SK-N-SH (cell line): ENCODE measurements at regions not wholly inside any gene's neighbourhood (a gene's known extent, or its start where the extent isn't known, plus 50 kb on each side); places are given as distances from the start of the nearest gene placed in this dataset.
A peak's percentile ranks its signal among the peaks of the same experiment; 100 is the strongest.

Source experiments
- CTCF ChIA-PET: fragments of 300-600, 350-600 bp; formaldehyde crosslinking; extraction: SDS; loops from one replicate; lab custom pipeline; 2021; lab: Yijun Ruan, JAX
- POLR2A ChIA-PET: fragments of 350-600 bp; sonication (Branson Sonifier 250); formaldehyde crosslinking; extraction: SDS; loops from one replicate; lab custom pipeline; 2020; ENCODE audit warnings: antibody characterized with exemption, inconsistent platforms; lab: Yijun Ruan, JAX
- DNase-seq: peaks from one replicate; pipeline ENCODE4 v3.0.0; 2012
- H2AFZ ChIP-seq: fragments of 200-600 bp; sonication (generic); 2 replicates; pipeline ENCODE4 v1.8.1; 2016; ENCODE audit warnings: antibody characterized with exemption, mild to moderate bottlenecking, low read depth
- H3F3A ChIP-seq: fragments of 200-600 bp; sonication (generic); replicated peaks from 2 replicates; pipeline ENCODE3; 2016; ENCODE audit warnings: antibody characterized with exemption, mild to moderate bottlenecking; ENCODE audit not compliant: insufficient read depth
- H3K27ac ChIP-seq, 2 experiments: fragments of 200-500 bp in 1 of 2; fragments of 200-600 bp in 1 of 2; sonication (Bioruptor generic) in 1 of 2; sonication (generic), shearing (Covaris generic) in 1 of 2; 2 replicates each; pipeline versions ENCODE4 v1.5.1 to v1.6.1; 2014 to 2016; ENCODE audit warnings: low read depth in 2 of 2, inconsistent platforms in 1 of 2, low read length in 1 of 2, mild to moderate bottlenecking in 1 of 2, mixed read lengths in 1 of 2
- H3K27me3 ChIP-seq: fragments of 200-600 bp; sonication (generic), shearing (Covaris generic); 2 replicates; pipeline ENCODE4 v1.6.1; 2016; ENCODE audit warnings: mixed run types; ENCODE audit not compliant: insufficient read depth
- H3K36me3 ChIP-seq, 2 experiments: fragments of 200-500 bp in 1 of 2; fragments of 200-600 bp in 1 of 2; sonication (Bioruptor generic) in 1 of 2; sonication (generic) in 1 of 2; replicated peaks in 1 of 2; 2 replicates each; pipeline versions ENCODE3 to v1.5.1; 2014 to 2016; ENCODE audit warnings: low read length in 1 of 2, mild to moderate bottlenecking in 1 of 2; ENCODE audit not compliant: insufficient read depth in 2 of 2, control insufficient read depth in 1 of 2
- H3K4me1 ChIP-seq, 2 experiments: fragments of 200-500 bp in 1 of 2; fragments of 200-600 bp in 1 of 2; sonication (Bioruptor generic) in 1 of 2; sonication (generic), shearing (Covaris generic) in 1 of 2; 2 replicates each; pipeline versions ENCODE4 v1.5.1 to v1.6.1; 2014 to 2016; ENCODE audit warnings: low read depth in 1 of 2, low read length in 1 of 2, mixed run types in 1 of 2; ENCODE audit not compliant: insufficient read depth in 2 of 2, control insufficient read depth in 1 of 2
- H3K4me2 ChIP-seq: fragments of 200-600 bp; sonication (generic), shearing (Covaris generic); 2 replicates; pipeline ENCODE4 v1.6.1; 2017; ENCODE audit warnings: mixed run types
- H3K4me3 ChIP-seq, 2 experiments: fragments of 200-500 bp in 1 of 2; fragments of 200-600 bp in 1 of 2; sonication (Bioruptor generic) in 1 of 2; sonication (generic), shearing (Covaris generic) in 1 of 2; 2 replicates each; pipeline versions ENCODE4 v1.5.1 to v1.8.1; 2014 to 2016; ENCODE audit warnings: low read depth in 2 of 2, inconsistent platforms in 1 of 2, low read length in 1 of 2, mild to moderate bottlenecking in 1 of 2, mixed read lengths in 1 of 2, moderate library complexity in 1 of 2
- H3K79me2 ChIP-seq: fragments of 200-600 bp; sonication (generic); 2 replicates; pipeline ENCODE4 v1.8.1; 2017; ENCODE audit warnings: mild to moderate bottlenecking; ENCODE audit not compliant: insufficient read depth
- H3K9ac ChIP-seq: fragments of 200-600 bp; sonication (generic); 2 replicates; pipeline ENCODE4 v1.6.1; 2017; ENCODE audit warnings: mixed run types
- H3K9me2 ChIP-seq: fragments of 200-600 bp; sonication (generic); 2 replicates; pipeline ENCODE4 v1.6.1; 2017; ENCODE audit warnings: mixed run types
- H3K9me3 ChIP-seq: fragments of 200-600 bp; sonication (generic); 2 replicates; pipeline ENCODE4 v1.6.1; 2017; ENCODE audit warnings: mixed run types, mild to moderate bottlenecking, moderate library complexity
- H4K20me1 ChIP-seq: fragments of 200-600 bp; sonication (generic); 2 replicates; pipeline ENCODE4 v1.6.1; 2017; ENCODE audit warnings: mild to moderate bottlenecking, mixed run types; ENCODE audit not compliant: insufficient read depth
- CTCF ChIP-seq: fragments of 200-600 bp; sonication (generic); IDR thresholded peaks from 2 replicates; pipeline ENCODE4 v1.6.1; 2017; ENCODE audit warnings: antibody characterized with exemption, mild to moderate bottlenecking, moderate library complexity
- ELF1 ChIP-seq: IDR thresholded peaks from 2 replicates; pipeline ENCODE4 v1.4.0; 2012
- EP300 ChIP-seq, 2 experiments: IDR thresholded peaks; 2 replicates each; pipeline versions ENCODE4 v1.4.0 to v1.6.1; 2012; ENCODE audit warnings: borderline replicate concordance in 1 of 2, low read depth in 1 of 2, low read length in 1 of 2
- EZH2phosphoT487 ChIP-seq: fragments of 200-600 bp; sonication (generic); IDR thresholded peaks from 2 replicates; pipeline ENCODE4 v1.6.1; 2017; ENCODE audit warnings: low read depth, mixed run types, mild to moderate bottlenecking, antibody characterized with exemption, moderate library complexity, borderline replicate concordance
- FOXJ3 ChIP-seq: sonication (generic); formaldehyde crosslinking; IDR thresholded peaks from 2 replicates; pipeline ENCODE4 v1.5.1; 2020; ENCODE audit warnings: mild to moderate bottlenecking, missing genetic modification reagents
- FOXM1 ChIP-seq: IDR thresholded peaks from 2 replicates; pipeline ENCODE4 v1.4.0; 2012; ENCODE audit warnings: low read depth, mild to moderate bottlenecking
- GATA2 ChIP-seq: sonication (generic); formaldehyde crosslinking; IDR thresholded peaks from 2 replicates; pipeline ENCODE4 v1.5.0; 2020; ENCODE audit warnings: mild to moderate bottlenecking, missing genetic modification reagents
- IRF3 ChIP-seq: fragments of 150-350 bp; IDR thresholded peaks from 2 replicates; pipeline ENCODE4 v1.6.1; 2016; ENCODE audit warnings: mild to moderate bottlenecking, low read depth, low read length
- MAX ChIP-seq: IDR thresholded peaks from 2 replicates; pipeline ENCODE4 v1.4.0; 2012; ENCODE audit warnings: low read depth
- MEF2A ChIP-seq: IDR thresholded peaks from 2 replicates; pipeline ENCODE4 v1.4.0; 2012; ENCODE audit warnings: low read depth, borderline replicate concordance
- MXI1 ChIP-seq: IDR thresholded peaks from 2 replicates; pipeline ENCODE4 v1.6.1; 2012; ENCODE audit warnings: mild to moderate bottlenecking, low read depth, low read length, improper control_type of control experiment
- NFIC ChIP-seq: IDR thresholded peaks from 2 replicates; pipeline ENCODE4 v1.4.0; 2012; ENCODE audit warnings: borderline replicate concordance
- NRF1 ChIP-seq: IDR thresholded peaks from 2 replicates; pipeline ENCODE4 v1.6.1; 2012; ENCODE audit warnings: low read depth, mild to moderate bottlenecking, low read length
- PBX3 ChIP-seq: IDR thresholded peaks from 2 replicates; pipeline ENCODE4; 2012
- POLR2AphosphoS5 ChIP-seq: IDR thresholded peaks from 2 replicates; pipeline ENCODE4 v1.6.1; 2012; ENCODE audit warnings: low read depth, low read length
- RCOR1 ChIP-seq: fragments of 150-350 bp; IDR thresholded peaks from 2 replicates; pipeline ENCODE4 v1.6.1; 2017; ENCODE audit warnings: antibody characterized with exemption, low read length
- RXRA ChIP-seq: IDR thresholded peaks from 2 replicates; pipeline ENCODE4 v1.4.0; 2012; ENCODE audit warnings: low read depth, mild to moderate bottlenecking, borderline replicate concordance
- SIN3A ChIP-seq: IDR thresholded peaks from 2 replicates; pipeline ENCODE4 v1.6.1; 2012; ENCODE audit warnings: low read depth, mild to moderate bottlenecking, low read length, moderate library complexity, borderline replicate concordance
- SMC3 ChIP-seq: IDR thresholded peaks from 2 replicates; pipeline ENCODE4 v1.6.1; 2012; ENCODE audit warnings: low read depth, low read length, improper control_type of control experiment
- TAF1 ChIP-seq: IDR thresholded peaks from 2 replicates; pipeline ENCODE4 v1.6.1; 2012; ENCODE audit warnings: low read depth, mild to moderate bottlenecking, low read length, moderate library complexity, borderline replicate concordance
- TCF12 ChIP-seq: IDR thresholded peaks from 2 replicates; pipeline ENCODE4 v1.4.0; 2012
- USF1 ChIP-seq: IDR thresholded peaks from 2 replicates; pipeline ENCODE4 v1.4.0; 2012; ENCODE audit warnings: low read depth, borderline replicate concordance
- USF2 ChIP-seq: fragments of 150-350 bp; IDR thresholded peaks from 2 replicates; pipeline ENCODE4 v1.6.1; 2017; ENCODE audit warnings: antibody characterized with exemption, low read length, low read depth, borderline replicate concordance
- YY1 ChIP-seq: IDR thresholded peaks from 2 replicates; pipeline ENCODE4 v1.4.0; 2012; ENCODE audit warnings: low read depth, mild to moderate bottlenecking
- ZBTB33 ChIP-seq: IDR thresholded peaks from 2 replicates; pipeline ENCODE4 v1.4.0; 2012; ENCODE audit warnings: low read depth, borderline replicate concordance
- WGBS: methylation state at CpG from one replicate; pipeline ENCODE4 v1.1.6; 2017; ENCODE audit warnings: low lambda C conversion rate; 5-methylcytosine and 5-hydroxymethylcytosine counted together

- ChIA-PET POLR2A (interaction anchor here (0.5 to 2.1 kb wide), 8 partner anchors 44 to 167 kb away, joined by 3 to 20 read pairs (median 4); no protein-coding TSS in a partner anchor), CTCF (interaction anchor here (0.6 to 5.7 kb wide), 62 partner anchors 8 to 578 kb away, joined by 3 to 164 read pairs (median 4); partner anchors contain the start of genes CD34 and CD46)
- peak overlapping the region; percentile 37 to 93; a peak in 3 of 4 replicates for H3K27ac ChIP-seq
- H3K4me3 ChIP-seq = peak overlapping the region; percentile 54 to 55; a peak in 3 of 4 replicates
- H3K27me3 ChIP-seq = no peaks in the 10 kb centered on the region
- no peaks in the 10 kb centered on the region for H3K9me3 ChIP-seq
- peak overlapping the region; percentile 64; the same call in 1 of the 2 replicates for H3K9ac ChIP-seq
- H3F3A ChIP-seq = no peaks in the 10 kb centered on the region
- H2AFZ ChIP-seq = peak overlapping the region; percentile 98
- no peaks in the 10 kb centered on the region for H4K20me1 ChIP-seq
- H3K36me3 ChIP-seq = no peaks in the 10 kb centered on the region
- peaks cover 0 to 15% of the 10 kb centered on the region in 2 experiments; a peak in 3 of 4 replicates for H3K4me1 ChIP-seq
- DNase-seq = peak; percentile 100
- 14% methylated on average over 16 of the region's 59 CpGs for WGBS
- H3K9me2 ChIP-seq = no peaks in the 10 kb centered on the region
- H3K79me2 ChIP-seq = no peaks in the 10 kb centered on the region
- peak overlapping the region; percentile 80 for H3K4me2 ChIP-seq
- TF ChIP-seq TAF1 = peak; percentile 79
- no peak for TF ChIP-seq GATA2
- peak; percentile 72 for TF ChIP-seq ELF1
- peak; percentile 89 for TF ChIP-seq POLR2AphosphoS5
- peak; percentile 79 for TF ChIP-seq NFIC
- TF ChIP-seq MXI1 = no peak
- no peak for TF ChIP-seq FOXJ3 (CRISPR knock-in tag)
- TF ChIP-seq TCF12 = no peak
- TF ChIP-seq EZH2phosphoT487 = no peak
- no peak for TF ChIP-seq USF2
- no peak for TF ChIP-seq ZBTB33
- TF ChIP-seq PBX3 = no peak
- TF ChIP-seq EP300 (IDR thresholded peaks at IDR 0.05; ENCODE audit: borderline replicate concordance in 1 of 2, low read depth in 1 of 2, low read length in 1 of 2) = peak in 1 of 2 experiments; percentile 15; a peak in 1 of 4 replicates
- TF ChIP-seq RXRA = no peak
- TF ChIP-seq MEF2A = no peak
- TF ChIP-seq MAX = no peak; the same call in 1 of the 2 replicates
- peak; percentile 99 for TF ChIP-seq SMC3
- TF ChIP-seq IRF3 = no peak
- TF ChIP-seq RCOR1 = no peak
- TF ChIP-seq YY1 = peak; percentile 84
- no peak for TF ChIP-seq USF1
- peak; percentile 95 for TF ChIP-seq CTCF
- peak; percentile 16; the same call in 1 of the 2 replicates for TF ChIP-seq FOXM1
- TF ChIP-seq NRF1 = peak; percentile 87
- no peak for TF ChIP-seq SIN3A
Observed at GRCh38 chr1:207963427-207964194, 52.7 kb upstream of the CD34 start.
